ENCODE measurements at regions not wholly inside any gene's neighbourhood (a gene's known extent, or its start where the extent isn't known, plus 50 kb on each side); places are given as distances from the start of the nearest gene placed in this dataset.

DNA sequence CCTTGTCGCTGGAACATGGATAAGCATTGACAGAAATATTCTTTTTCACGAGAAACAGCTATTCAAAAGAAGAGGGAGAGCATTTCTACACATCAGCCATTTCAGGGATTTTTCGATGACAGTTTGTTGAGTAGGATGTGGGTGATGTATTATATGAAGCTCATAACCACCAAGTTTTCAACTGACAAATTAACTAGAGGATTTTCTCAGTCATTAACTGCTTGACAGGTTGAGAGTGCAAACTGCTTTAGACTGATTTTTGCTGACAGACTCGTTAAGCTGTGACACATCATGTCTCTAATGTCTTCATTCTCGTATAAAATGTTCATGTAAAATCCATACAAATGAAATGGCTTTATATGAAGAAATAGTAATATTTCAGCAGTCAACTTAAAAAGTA is 354.2 kb upstream of the KCNN2 start:
- TF ChIP-seq, protein P1, sequence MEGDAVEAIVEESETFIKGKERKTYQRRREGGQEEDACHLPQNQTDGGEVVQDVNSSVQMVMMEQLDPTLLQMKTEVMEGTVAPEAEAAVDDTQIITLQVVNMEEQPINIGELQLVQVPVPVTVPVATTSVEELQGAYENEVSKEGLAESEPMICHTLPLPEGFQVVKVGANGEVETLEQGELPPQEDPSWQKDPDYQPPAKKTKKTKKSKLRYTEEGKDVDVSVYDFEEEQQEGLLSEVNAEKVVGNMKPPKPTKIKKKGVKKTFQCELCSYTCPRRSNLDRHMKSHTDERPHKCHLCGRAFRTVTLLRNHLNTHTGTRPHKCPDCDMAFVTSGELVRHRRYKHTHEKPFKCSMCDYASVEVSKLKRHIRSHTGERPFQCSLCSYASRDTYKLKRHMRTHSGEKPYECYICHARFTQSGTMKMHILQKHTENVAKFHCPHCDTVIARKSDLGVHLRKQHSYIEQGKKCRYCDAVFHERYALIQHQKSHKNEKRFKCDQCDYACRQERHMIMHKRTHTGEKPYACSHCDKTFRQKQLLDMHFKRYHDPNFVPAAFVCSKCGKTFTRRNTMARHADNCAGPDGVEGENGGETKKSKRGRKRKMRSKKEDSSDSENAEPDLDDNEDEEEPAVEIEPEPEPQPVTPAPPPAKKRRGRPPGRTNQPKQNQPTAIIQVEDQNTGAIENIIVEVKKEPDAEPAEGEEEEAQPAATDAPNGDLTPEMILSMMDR (IDR thresholded peaks at IDR 0.05; ENCODE audit: low read length) = no peak
- TF ChIP-seq EZH2 (IDR thresholded peaks at IDR 0.05; ENCODE audit: borderline replicate concordance, low read length) = no peak
